ENCODE measurements at regions not wholly inside any gene's neighbourhood (a gene's known extent, or its start where the extent isn't known, plus 50 kb on each side); places are given as distances from the start of the nearest gene placed in this dataset.
"Not testable (repeated sequence)": the region's sequence is repeated elsewhere in the genome, so short reads cannot be mapped to it uniquely, and the experiment has no call there.

DNA sequence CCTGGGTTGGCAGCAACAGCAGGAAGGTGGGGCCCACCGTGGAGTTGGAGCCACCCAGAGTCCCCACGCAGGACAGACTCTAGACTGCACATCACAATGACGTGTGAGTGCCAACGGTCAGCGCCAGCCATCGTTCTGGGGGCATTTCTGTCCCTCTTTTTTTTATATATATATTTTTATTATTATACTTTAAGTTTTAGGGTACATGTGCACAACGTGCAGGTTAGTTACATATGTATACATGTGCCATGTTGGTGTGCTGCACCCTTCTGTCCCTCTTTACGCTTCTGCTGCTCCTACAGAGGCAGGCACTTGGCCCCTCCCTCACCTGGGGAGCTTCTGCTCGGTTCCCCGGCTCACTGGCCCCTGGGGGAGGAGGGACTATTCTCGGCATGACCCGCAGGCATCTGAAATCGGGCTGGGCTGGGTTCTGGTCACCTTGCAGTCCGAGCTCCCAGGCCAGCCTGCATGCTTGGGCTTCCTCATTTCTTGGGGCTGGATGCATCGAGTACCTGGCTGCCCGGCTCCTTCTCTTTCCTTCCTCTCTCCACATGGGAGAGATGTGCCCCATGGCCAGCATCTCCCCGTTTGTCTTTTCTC lies 787.4 kb downstream of the TBC1D22A start:
- DNase-seq (ENCODE audit: low spot score), result no peak

GRCh38 chr22:47548953-47549740 lies 786.7 kb downstream of the TBC1D22A start:
- DNase-seq (ENCODE audit: low spot score), result no peak

GRCh38 chr22:47547881-47548650 lies 785.6 kb downstream of the TBC1D22A start:
- DNase-seq (ENCODE audit: low spot score), result no peak

- no peak for DNase-seq (ENCODE audit: low spot score)
These were observed 784.8 kb downstream of the TBC1D22A start for GRCh38 chr22:47547239-47547661.

DNA sequence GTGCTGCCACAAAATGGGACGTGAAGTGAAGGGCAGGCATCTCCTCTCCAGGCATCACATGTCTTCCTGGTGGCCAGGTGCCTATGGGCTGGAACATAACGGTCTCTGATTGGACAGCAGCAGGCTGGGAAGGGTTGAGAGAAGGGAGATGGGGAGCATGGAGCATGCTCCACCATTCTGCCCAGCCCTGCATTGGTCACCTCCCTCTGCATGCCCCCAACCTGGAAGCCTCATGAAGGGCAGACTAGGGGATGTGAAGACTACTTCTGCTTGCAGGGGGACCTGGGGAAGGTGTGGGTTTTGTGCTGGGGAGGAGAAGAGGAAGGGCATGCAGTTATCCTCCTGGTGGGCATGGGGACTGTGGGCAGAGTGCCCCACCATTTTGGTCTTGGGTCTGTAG lies 782.2 kb downstream of the TBC1D22A start:
- no peak for DNase-seq (ENCODE audit: low spot score)

DNA sequence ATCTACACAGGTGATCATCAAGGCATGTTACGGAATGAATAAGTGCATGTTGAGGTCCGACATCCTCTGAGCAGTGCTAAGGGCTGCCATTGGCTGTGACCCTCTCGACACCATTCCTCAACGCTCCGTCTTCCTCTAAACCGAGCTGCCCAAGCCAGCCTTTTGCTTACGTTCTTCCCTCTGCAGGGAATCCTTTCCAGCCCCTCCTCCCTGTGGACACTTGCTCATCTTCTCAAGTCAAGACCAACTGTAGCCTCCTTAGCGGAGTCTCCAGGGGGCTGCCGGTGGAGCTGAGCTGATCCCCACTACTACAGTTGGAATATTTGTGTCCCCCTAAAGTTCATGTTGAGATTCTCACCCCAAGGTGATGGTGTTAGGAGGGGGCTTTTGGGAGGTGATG lies 781.0 kb downstream of the TBC1D22A start:
- DNase-seq (ENCODE audit: low spot score), result no peak

DNA sequence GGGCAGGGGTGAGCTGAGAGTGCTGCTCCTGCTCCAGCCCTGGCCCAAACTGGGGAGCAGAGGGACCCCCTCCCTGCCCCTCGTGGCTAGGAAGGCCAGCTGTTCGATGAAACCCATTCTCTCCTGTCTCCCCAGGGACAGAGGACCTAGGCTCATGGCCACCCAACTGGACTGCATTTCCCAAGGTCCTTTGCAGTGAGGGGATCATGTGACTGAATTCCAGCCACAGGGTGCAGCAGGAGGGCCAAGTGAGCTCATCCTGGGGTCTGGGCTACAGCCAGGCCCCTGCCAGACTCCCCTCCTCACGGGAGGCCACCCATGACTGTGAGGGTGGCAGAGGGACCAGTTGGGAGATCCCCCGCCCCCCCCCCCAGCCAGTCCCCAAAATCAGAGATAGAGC lies 777.6 kb downstream of the TBC1D22A start:
- DNase-seq (ENCODE audit: low spot score), result no peak

- no peak for DNase-seq (ENCODE audit: low spot score)
These were observed 776.9 kb downstream of the TBC1D22A start for GRCh38 chr22:47539374-47539773.

DNA sequence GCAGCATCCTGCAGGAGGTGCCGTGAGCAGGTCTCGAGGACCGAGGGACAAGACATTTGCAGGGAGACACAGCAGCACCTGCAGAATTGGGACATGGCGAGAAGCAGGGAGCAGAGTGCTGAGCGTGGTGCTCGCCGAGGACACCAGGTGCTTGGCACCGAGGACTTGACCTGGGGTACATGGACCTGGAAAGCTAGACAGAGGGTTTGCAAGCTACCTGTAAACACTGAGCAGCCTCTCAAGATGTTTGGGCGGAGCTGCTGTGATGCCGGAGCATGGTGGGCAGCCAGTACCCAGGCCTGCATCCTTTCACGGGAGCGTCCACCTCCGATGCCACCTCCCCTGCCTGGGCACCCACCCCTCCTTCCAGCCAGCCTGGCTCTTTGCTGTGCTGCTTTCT lies 773.2 kb downstream of the TBC1D22A start:
- DNase-seq (ENCODE audit: low spot score), result no peak

- DNase-seq (ENCODE audit: low spot score), result no peak
These were observed 772.5 kb downstream of the TBC1D22A start for GRCh38 chr22:47534804-47535410.

DNA sequence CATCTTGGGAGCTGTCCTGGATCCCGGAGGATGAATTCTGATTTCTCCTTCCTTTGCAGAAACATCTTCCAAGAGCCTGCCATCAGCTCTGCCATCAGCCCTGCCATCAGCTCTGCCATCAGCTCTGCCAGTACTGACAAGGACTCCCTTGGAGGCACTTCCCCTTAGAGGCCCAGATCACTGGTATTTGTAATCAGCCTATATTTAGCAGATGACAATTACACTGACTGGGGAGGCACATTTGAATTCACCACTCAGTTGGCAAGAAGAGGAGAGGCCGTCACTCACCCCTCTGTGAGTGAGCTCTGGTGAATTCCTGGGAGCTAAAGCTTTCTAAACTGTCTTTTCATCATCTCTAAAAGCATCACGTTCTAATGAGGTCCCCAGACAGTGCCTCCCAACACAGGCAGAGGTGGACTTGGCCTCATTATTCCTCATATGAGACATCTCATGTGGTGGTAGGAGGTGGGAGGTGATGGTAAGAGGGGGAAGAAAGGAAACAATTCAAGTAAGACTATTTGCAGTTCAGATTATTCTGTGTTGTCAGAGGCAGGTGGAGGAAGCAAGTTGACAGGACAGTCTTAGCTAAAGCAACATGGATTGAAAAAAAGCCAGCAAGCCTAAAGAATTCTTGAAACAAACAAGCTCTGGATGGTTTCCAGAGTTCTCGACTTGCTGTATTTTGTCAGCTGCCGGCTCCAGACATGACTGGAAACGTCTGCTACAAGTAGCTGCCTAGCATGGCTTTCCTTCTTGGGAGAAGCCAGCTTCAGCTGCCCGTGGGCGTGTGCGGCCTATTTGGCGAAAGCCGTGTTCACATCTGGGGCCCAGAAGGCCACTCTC lies 771.7 kb downstream of the TBC1D22A start:
- no peak for DNase-seq (ENCODE audit: low spot score)

DNA sequence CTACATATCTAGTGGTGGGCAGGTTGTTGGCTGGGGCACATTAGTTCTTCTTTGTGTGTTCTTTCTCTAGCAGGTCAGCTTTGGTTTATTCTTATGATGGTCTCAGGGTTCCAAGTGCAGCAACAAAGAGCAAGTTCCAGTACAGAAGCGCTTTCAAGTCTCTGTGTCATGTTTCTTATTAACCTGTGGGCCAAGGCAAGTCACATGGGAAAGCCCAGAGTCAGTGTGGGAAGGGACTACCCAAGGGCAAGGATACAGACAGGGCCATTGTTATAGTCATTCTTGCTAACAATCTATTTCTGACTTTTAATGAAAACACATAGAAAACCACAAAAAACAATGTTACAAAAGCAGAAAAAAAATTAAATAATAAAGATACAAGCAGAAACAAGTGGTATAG lies 754.6 kb downstream of the TBC1D22A start:
- DNase-seq (ENCODE audit: low spot score), result no peak

DNA sequence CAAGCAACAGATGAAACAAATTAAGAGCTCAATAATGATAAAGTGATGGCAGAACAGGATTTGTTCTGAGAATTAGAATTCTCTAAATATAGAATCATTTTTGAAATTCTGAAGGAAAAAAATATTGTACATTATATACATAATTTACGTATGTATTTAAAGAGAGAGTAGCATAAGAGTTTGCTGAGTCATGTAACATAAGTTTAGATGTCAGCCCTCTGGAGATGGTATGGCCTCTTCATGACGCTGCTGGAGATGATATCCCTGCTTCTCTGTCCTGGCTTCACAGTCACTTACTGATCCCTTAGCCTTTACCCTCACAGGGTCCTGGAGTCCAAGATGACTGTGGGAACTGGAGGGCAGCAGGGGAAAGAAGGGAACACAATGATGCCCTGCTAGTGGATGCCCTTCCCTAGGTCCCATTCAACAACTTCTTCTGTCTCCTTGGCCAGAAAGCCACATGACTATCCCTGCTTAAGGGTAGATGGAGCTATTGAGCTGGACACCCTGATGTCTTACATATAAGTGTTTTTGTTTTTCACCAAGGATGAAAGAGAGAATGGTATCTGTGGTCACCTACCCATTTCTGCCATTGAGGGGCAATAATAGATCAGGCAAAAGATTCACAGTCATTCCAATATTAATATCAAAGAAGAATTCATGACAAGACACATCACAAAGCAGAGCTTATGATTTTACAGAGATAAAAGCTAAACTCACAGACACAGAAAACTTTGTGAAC lies 753.1 kb downstream of the TBC1D22A start:
- DNase-seq (ENCODE audit: low spot score), result no peak

- DNase-seq (ENCODE audit: low spot score), result no peak
These were observed 750.2 kb downstream of the TBC1D22A start for GRCh38 chr22:47512617-47513016.

- DNase-seq (ENCODE audit: low spot score), result no peak
These were observed 742.5 kb downstream of the TBC1D22A start for GRCh38 chr22:47504962-47505361.

DNA sequence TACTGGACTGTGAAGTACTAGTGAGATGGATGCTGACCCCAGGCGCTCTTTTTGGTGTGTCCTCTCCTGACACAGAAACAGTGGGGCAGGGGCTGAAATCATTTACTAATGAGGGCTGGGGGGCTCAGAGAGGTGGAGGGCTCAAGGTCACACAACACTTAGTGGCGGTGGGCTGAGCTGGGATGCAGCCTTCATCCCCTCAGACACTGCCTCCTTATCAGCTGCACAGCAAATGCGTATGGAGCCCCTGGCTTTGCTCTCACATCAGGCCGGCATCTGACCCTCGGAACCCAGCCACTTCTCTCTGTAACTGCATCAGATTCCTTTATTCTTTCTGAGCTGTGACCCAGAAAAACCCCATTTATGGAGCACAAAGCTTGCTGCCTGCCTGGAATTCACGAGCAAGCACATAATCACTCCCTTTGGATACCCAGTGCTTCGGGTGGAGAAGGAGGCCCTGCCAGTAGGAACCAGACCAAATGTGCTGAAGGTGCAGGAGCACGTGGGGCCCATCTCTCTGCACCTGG lies 736.6 kb downstream of the TBC1D22A start:
- DNase-seq (ENCODE audit: low spot score), result no peak

DNA sequence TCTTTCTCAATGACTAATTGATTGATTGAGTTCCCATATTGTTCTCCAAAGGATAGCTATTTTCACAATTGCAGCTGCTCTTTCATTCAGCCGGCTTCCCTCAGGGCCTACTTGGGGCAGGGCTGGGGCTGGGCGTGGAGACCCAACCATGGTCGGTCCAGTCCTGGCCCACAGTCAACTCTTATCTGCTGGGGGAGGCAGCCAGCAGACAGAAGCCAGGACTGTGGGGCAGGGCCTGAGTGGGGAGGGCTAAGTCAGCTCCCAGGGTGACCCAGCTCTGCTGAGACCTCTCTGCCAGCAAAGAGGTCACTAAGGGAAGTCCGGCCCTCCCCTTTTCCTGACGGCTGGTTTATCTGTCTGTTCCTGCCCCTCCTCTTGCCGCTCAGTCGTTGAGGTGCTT lies 735.2 kb downstream of the TBC1D22A start:
- no peak for DNase-seq (ENCODE audit: low spot score)

- DNase-seq (ENCODE audit: low spot score), result no peak
These were observed 732.7 kb downstream of the TBC1D22A start for GRCh38 chr22:47495110-47495509.

GRCh38 chr22:47488131-47488530 lies 725.7 kb downstream of the TBC1D22A start:
- not testable (repeated sequence) for DNase-seq (ENCODE audit: low spot score)

DNA sequence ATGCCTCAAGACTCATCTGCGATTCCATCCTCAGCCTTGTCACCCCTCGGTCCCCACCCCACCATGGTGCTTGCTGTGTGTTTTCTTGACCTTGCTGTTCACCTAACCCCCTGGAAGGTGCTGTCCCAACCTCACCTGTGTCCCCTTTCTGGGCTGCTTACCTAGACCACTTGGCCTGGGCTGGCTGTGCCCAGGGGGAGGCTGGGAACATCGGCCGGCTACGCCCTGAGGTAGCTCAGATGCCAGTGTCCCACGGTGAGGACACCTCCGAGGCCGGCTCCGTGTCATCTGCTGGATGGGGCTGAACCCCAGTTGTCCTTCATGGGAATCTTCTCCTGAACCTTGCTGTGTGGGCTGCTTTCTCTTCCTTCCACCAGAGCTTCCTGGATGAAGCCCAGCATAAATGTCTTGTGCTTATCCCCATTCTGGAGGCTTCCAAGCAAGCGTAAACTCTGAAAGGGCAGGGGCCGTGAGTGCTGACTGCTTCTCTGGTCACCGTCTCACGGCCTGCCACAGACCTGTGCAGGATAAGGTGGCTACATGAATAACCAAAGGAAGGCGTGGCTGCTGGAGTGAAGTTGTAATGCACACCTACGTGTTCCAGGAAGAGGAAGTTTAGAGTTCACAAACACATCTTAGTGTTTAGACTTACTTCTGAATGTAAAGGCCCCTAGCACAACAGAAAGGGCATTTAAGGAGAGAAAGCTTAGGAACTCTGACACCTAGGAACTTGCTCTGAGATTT lies 724.3 kb downstream of the TBC1D22A start:
- DNase-seq (ENCODE audit: low spot score), result no peak
